ENCODE measurements at regions not wholly inside any gene's neighbourhood (a gene's known extent, or its start where the extent isn't known, plus 50 kb on each side); places are given as distances from the start of the nearest gene placed in this dataset.

- DNase-seq, result no peak
Observed at GRCh38 chrX:10048076-10048475, 80.9 kb downstream of the CLDN34 start.

DNA sequence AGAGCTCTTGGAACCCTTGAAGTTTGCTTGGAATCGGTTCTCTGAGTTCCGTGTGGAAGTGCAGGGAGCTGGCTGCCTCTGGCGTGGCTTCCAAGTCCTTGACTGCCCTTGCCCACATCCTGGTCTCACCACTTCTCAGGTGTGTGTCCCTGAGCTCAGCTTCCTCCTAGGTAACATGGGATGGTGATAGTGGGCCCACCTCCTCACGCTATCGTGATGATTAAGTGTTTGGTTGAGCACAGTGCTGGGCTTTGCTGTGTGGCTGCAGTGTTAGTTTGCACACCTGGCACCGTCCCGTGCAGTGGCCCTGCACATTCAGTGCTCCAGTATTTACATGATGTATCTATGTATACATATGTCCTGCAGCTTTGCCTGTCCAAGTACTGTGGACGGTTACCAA is 81.5 kb downstream of the CLDN34 start:
- no peak for DNase-seq

- DNase-seq, result no peak
Observed at GRCh38 chrX:10049236-10049635, 82.1 kb downstream of the CLDN34 start.

- DNase-seq, result no peak
Observed at GRCh38 chrX:10050481-10050880, 83.3 kb downstream of the CLDN34 start.

DNA sequence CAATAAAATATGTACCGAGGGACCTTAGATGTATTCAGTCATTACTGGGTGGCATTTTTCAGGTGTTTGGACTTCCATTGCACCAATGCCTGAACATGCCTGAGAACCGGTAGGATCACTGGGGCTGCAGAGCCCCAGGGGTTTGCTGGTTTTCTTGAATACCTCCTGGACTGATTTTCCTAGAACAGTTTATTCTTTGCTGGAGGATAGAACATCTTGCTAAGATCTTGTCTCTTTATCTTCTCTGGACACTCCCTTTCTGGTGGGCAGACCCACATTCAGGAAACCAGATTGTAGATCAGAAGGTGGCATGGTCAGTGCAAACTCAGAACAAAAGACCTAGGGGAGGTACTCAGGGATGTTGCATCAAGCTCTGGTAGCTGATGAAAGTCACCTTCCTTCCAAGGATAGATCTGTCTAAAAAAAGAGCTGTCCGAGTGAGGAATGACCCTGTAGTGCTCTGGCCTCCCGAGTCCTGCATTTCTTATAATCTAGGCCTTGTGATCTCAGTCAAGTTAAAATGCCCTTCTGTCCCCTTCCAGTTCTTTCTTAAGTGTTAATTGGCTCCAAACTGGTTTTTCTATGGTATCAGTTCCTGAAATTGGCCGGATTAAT is 84.8 kb downstream of the CLDN34 start:
- DNase-seq, result no peak

- no peak for DNase-seq
Observed at GRCh38 chrX:10052906-10053625, 85.9 kb downstream of the CLDN34 start.

GRCh38 chrX:10054396-10054795 is 87.2 kb downstream of the CLDN34 start:
- DNase-seq, result no peak

GRCh38 chrX:10055430-10055829 is 88.3 kb downstream of the CLDN34 start:
- DNase-seq, result no peak

DNA sequence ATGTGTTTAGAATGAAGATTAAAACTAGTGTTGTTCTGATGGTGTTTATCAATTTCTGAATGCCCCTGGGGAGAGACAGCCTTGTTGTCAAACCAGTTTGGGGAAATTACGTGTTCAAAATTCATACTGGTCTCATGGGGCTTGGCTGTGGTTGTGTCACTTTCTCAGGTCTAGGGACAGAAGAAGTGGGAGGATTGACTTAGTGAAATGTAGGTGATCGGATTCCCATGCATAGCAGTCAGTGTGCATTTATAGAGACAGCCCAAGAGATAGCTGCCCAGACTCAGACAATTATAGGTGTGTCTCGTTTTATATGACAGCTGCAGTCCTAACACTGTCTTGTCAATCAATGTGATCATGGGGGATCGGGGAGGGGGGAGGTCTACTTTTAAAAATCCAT is 94.4 kb upstream of the CLCN4 start:
- DNase-seq, result no peak

DNA sequence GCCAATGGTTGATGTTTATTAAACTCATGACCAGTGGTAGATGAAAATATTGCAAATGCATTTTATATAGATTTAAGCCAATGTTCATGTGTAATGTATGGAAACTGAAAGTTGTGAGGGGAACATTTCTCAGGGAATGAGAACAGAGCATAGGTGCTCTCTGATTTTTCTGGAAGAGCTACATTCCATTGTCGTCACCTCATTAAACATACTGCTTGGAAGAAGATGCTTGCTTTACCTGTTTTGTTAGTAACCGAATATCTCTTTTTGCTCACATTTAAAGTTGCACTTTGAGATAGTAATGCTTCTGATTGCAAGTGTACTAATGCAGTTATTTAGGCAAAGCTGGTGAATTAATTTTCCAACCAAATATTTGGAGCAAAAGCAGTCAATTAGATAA is 93.8 kb upstream of the CLCN4 start:
- DNase-seq, result no peak

GRCh38 chrX:10064736-10065135 is 92.0 kb upstream of the CLCN4 start:
- no peak for DNase-seq

GRCh38 chrX:10070714-10071436 is 85.9 kb upstream of the CLCN4 start:
- no peak for DNase-seq

DNA sequence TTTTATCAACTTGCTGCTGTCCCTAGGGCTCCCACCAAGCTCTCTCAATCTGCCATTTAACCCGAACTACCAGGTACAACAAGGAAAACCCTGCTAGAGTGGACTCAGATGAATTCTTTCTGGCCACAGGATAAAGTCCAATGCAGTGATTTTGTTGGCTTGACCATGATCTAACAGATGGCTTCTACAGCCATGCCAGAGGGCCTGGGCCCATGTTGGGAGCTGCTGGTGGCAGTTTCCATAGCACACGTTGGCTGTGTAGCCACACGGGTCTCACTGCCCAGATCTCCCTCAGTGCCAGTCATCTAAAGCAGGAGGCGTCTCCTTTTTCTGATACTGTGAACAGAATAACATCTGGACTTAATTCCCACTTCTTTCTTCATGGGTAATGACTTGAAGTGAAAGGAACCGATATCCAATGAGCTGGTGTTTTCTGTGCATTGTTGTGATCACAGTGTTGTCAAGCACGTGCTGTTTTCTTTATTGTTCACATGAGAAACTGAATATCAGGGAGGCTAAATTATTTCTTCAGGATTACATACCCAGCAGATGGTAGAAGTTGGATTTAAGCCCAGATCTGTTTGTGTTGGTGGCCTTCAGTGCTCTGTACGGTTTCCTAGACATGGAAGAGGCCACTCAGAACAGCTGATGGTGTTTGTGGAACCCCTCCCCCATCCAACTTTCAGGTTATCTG is 85.2 kb upstream of the CLCN4 start:
- no peak for DNase-seq

DNA sequence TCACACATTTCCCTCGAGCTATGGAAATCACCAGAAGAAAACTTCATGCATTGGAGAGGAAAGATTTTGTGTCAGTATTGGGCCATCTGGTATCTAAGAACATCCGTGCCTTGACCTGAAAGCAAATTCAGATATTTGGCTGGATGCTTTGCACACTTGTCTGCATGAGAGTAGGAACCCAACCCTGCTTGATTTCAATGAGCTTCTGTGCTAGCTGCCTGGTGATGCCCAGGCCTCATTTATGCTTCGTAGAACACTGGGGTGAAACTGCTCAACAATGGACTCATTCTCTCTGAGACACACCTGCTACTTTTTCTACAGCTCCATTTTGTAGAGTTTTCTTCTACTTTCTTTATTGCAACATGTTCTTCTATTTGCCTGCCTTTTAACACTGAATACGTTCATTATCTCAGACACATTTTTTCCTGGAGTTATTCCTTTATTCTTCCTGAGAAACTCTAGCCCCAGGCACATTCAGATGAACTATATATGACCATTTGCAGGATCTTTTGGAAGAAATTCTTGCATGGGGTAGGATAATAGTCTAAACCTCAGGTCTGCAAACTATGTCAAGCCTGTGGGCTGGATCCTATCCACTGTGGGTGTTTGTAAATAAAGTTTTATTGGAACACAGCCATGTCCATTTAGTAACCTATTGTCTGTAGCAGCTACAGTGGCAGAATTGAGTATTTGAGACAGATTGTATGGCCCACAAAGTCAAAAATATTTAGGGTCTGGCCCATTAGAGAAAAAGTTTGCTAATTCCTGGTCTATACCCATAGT is 83.8 kb upstream of the CLCN4 start:
- DNase-seq, result no peak

GRCh38 chrX:10073671-10074070 is 83.1 kb upstream of the CLCN4 start:
- no peak for DNase-seq

GRCh38 chrX:10074241-10074941 is 82.4 kb upstream of the CLCN4 start:
- no peak for DNase-seq

GRCh38 chrX:10076765-10077164 is 80.0 kb upstream of the CLCN4 start:
- no peak for DNase-seq

DNA sequence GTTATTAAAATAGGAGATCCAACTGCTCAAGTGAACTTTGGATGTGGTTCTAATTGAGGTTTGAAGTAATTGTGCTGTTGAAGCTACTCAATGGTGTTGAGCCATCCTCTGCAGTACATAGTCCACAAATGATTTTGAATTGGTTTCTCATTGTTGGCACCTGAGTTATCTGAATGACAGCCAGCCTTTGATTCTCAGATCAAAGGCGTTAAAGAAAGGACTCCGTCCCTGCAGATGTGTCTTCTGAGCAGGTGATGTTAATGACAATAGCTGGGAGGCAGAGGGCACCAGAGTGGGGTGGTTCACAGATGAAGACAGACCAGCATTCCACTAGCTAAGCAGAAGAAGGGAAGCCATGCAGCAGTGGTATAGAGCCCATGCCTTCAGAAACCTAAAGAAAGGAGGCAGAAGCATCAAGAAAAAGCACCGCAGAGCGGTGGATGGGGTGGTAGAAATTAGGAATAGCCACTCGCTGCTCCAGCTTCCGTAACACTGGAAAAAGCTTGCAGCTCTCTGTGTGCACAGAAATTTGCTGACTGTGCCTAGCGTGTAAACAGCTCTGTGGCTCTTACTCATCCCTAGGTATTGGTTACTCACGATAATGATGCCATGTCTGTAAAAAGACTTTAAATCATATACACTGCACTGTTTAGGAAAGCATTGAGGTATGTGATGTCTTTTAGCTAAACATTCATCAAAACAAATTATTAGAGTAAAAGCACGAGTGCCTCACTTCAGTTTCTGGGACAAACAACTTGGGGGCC is 79.2 kb upstream of the CLCN4 start:
- DNase-seq, result peak; percentile 36

DNA sequence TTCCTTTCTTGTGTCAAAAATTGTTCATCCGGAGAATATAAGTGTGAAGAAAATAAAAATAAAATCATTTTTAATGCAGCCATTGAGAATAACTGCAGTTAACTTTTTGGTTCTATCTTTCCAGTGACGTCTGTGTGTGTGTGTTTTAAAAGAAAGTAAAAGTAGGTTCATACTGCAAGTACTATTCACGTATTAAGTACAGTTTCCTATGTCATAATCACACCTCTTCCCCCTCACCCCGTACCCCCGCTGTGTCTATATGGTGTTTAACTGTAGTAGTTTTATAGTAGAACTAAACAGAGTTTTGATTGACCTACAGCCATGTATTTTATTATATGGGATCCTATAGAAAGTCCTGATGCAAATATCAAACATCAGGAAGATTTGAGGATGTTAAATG is 78.5 kb upstream of the CLCN4 start:
- DNase-seq, result no peak

- no peak for DNase-seq
Observed at GRCh38 chrX:10079231-10079630, 77.5 kb upstream of the CLCN4 start.

DNA sequence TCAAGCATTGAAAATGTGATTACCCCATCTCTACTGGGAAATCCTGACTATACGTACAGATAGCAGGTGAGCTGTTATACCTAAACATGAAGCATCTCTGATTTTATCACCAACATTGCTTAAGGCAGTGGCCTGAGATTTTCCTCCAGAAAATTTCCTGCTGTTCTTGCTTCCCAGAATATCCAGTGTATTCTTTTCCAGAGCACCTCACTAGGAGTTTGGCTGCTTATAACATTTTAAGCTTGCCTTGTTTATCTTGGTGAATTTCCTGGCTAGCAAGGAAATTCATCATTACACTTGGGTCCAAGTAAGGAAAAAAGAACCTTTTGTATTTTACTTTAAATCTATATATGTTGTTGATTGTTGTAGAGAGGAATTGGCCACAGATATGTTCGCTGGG is 73.0 kb upstream of the CLCN4 start:
- DNase-seq, result no peak

Measured in CD4-positive, alpha-beta T cell treated with Interleukin-4 for 4 hours (primary cell).